HL-60 (cell line): ENCODE measurements at regions not wholly inside any gene's neighbourhood (a gene's known extent, or its start where the extent isn't known, plus 50 kb on each side); places are given as distances from the start of the nearest gene placed in this dataset.

Experiments
- CTCF ChIP-seq: IDR thresholded peaks from one replicate; pipeline ENCODE4 v1.5.1; 2011; ENCODE audit warnings: low read length, control low read depth, inconsistent platforms; ENCODE audit not compliant: insufficient read depth
- GABPA ChIP-seq: IDR thresholded peaks from 2 replicates; pipeline ENCODE4 v1.6.1; 2012; ENCODE audit warnings: low read depth
- POLR2AphosphoS5 ChIP-seq: IDR thresholded peaks from 2 replicates; pipeline ENCODE4 v1.6.1; 2012; ENCODE audit warnings: low read depth
- SPI1 ChIP-seq: IDR thresholded peaks from 2 replicates; pipeline ENCODE4 v1.6.1; 2012; ENCODE audit warnings: low read depth, mild to moderate bottlenecking, borderline replicate concordance
- TF ChIP-seq, protein P1 (sequence below): IDR thresholded peaks from 2 replicates; pipeline ENCODE4 v1.6.1; 2012; ENCODE audit warnings: low read depth; ENCODE audit not compliant: insufficient replicate concordance

DNA sequence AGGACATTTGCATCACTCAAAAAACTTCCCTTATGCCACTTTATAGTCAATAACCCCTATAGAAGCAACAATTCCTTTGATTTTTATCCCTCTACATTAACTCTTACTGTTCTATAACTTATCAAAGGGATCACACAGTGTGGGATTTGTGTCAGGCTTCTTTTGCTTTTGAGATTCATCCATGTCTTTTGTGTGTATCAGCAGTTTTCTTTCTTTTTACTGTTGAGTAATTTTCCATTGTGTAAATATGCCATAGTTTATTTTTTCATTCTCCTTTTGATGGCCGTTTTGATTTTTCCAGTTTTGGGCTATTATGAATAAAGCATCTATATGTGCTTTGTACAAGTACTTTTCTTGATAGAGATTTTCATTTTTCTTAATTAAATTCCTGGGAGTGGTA, 657.9 kb downstream of the EPM2A start:
- TF ChIP-seq CTCF: no peak
- TF ChIP-seq, protein P1, sequence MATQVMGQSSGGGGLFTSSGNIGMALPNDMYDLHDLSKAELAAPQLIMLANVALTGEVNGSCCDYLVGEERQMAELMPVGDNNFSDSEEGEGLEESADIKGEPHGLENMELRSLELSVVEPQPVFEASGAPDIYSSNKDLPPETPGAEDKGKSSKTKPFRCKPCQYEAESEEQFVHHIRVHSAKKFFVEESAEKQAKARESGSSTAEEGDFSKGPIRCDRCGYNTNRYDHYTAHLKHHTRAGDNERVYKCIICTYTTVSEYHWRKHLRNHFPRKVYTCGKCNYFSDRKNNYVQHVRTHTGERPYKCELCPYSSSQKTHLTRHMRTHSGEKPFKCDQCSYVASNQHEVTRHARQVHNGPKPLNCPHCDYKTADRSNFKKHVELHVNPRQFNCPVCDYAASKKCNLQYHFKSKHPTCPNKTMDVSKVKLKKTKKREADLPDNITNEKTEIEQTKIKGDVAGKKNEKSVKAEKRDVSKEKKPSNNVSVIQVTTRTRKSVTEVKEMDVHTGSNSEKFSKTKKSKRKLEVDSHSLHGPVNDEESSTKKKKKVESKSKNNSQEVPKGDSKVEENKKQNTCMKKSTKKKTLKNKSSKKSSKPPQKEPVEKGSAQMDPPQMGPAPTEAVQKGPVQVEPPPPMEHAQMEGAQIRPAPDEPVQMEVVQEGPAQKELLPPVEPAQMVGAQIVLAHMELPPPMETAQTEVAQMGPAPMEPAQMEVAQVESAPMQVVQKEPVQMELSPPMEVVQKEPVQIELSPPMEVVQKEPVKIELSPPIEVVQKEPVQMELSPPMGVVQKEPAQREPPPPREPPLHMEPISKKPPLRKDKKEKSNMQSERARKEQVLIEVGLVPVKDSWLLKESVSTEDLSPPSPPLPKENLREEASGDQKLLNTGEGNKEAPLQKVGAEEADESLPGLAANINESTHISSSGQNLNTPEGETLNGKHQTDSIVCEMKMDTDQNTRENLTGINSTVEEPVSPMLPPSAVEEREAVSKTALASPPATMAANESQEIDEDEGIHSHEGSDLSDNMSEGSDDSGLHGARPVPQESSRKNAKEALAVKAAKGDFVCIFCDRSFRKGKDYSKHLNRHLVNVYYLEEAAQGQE: no peak
- no peak for TF ChIP-seq POLR2AphosphoS5
- TF ChIP-seq GABPA: no peak
- no peak for TF ChIP-seq SPI1
